ENCODE measurements at regions not wholly inside any gene's neighbourhood (a gene's known extent, or its start where the extent isn't known, plus 50 kb on each side); places are given as distances from the start of the nearest gene placed in this dataset.

GRCh38 chr2:40746191-40746590 lies 294.3 kb upstream of the SLC8A1 start:
- H4K20me1 ChIP-seq (ENCODE audit: insufficient read depth): no peaks in the 10 kb centered on the region
- TF ChIP-seq CTCF (conservative IDR thresholded peaks at IDR 0.05; ENCODE audit: low read depth, low read length): no peak
- H3K79me2 ChIP-seq (ENCODE audit: insufficient read depth, low read depth): no peaks in the 10 kb centered on the region
- H3K36me3 ChIP-seq (ENCODE audit: insufficient read depth): no peaks in the 10 kb centered on the region
- peak overlapping the region; percentile 17; the same call in 1 of the 2 replicates for H2AFZ ChIP-seq (ENCODE audit: low read depth)
- H3K4me1 ChIP-seq (ENCODE audit: low read depth, poor library complexity, severe bottlenecking): no peaks in the 10 kb centered on the region
- no peak overlapping the region for H3K4me3 ChIP-seq (IDR thresholded peaks at IDR 0.05; ENCODE audit: insufficient read depth, low read depth, low read length)
- no peak overlapping the region for H3K4me2 ChIP-seq
- H3K27ac ChIP-seq: no peak overlapping the region
- H3K27me3 ChIP-seq (ENCODE audit: insufficient read depth, low read depth): no peaks in the 10 kb centered on the region
- H3K9ac ChIP-seq: no peak overlapping the region

- H3K36me3 ChIP-seq (ENCODE audit: insufficient read depth): no peaks in the 10 kb centered on the region
- no peak overlapping the region for H2AFZ ChIP-seq (ENCODE audit: low read depth)
- no peak overlapping the region for H3K4me2 ChIP-seq
- H3K27ac ChIP-seq: no peak overlapping the region
- H3K9ac ChIP-seq: no peak overlapping the region
- no peaks in the 10 kb centered on the region for H3K27me3 ChIP-seq (ENCODE audit: insufficient read depth, low read depth)
- no peaks in the 10 kb centered on the region for H3K79me2 ChIP-seq (ENCODE audit: insufficient read depth, low read depth)
- no peaks in the 10 kb centered on the region for H3K4me1 ChIP-seq (ENCODE audit: low read depth, poor library complexity, severe bottlenecking)
- no peak for TF ChIP-seq CTCF (conservative IDR thresholded peaks at IDR 0.05; ENCODE audit: low read depth, low read length)
- H4K20me1 ChIP-seq (ENCODE audit: insufficient read depth): no peaks in the 10 kb centered on the region
- H3K4me3 ChIP-seq (IDR thresholded peaks at IDR 0.05; ENCODE audit: insufficient read depth, low read depth, low read length): no peak overlapping the region
Observed at GRCh38 chr2:40751981-40752380, 300.1 kb upstream of the SLC8A1 start.

GRCh38 chr2:40752796-40753195 lies 300.9 kb upstream of the SLC8A1 start:
- H3K79me2 ChIP-seq (ENCODE audit: insufficient read depth, low read depth): no peaks in the 10 kb centered on the region
- H3K4me3 ChIP-seq (IDR thresholded peaks at IDR 0.05; ENCODE audit: insufficient read depth, low read depth, low read length): no peak overlapping the region
- H3K4me1 ChIP-seq (ENCODE audit: low read depth, poor library complexity, severe bottlenecking): no peaks in the 10 kb centered on the region
- H4K20me1 ChIP-seq (ENCODE audit: insufficient read depth): no peaks in the 10 kb centered on the region
- no peak overlapping the region for H3K4me2 ChIP-seq
- no peak overlapping the region for H3K27ac ChIP-seq
- H3K27me3 ChIP-seq (ENCODE audit: insufficient read depth, low read depth): no peaks in the 10 kb centered on the region
- no peak overlapping the region for H3K9ac ChIP-seq
- H2AFZ ChIP-seq (ENCODE audit: low read depth): no peak overlapping the region
- H3K36me3 ChIP-seq (ENCODE audit: insufficient read depth): no peaks in the 10 kb centered on the region
- no peak for TF ChIP-seq CTCF (conservative IDR thresholded peaks at IDR 0.05; ENCODE audit: low read depth, low read length)

GRCh38 chr2:40754912-40755311 lies 303.0 kb upstream of the SLC8A1 start:
- H3K27me3 ChIP-seq (ENCODE audit: insufficient read depth, low read depth): no peaks in the 10 kb centered on the region
- H3K36me3 ChIP-seq (ENCODE audit: insufficient read depth): no peaks in the 10 kb centered on the region
- no peaks in the 10 kb centered on the region for H3K79me2 ChIP-seq (ENCODE audit: insufficient read depth, low read depth)
- no peak overlapping the region for H3K4me2 ChIP-seq
- H3K27ac ChIP-seq: no peak overlapping the region
- no peaks in the 10 kb centered on the region for H4K20me1 ChIP-seq (ENCODE audit: insufficient read depth)
- no peaks in the 10 kb centered on the region for H3K4me1 ChIP-seq (ENCODE audit: low read depth, poor library complexity, severe bottlenecking)
- no peak overlapping the region for H3K4me3 ChIP-seq (IDR thresholded peaks at IDR 0.05; ENCODE audit: insufficient read depth, low read depth, low read length)
- H3K9ac ChIP-seq: no peak overlapping the region
- TF ChIP-seq CTCF (conservative IDR thresholded peaks at IDR 0.05; ENCODE audit: low read depth, low read length): no peak
- H2AFZ ChIP-seq (ENCODE audit: low read depth): no peak overlapping the region
